ENCODE measurements at regions not wholly inside any gene's neighbourhood (a gene's known extent, or its start where the extent isn't known, plus 50 kb on each side); places are given as distances from the start of the nearest gene placed in this dataset.
"Not testable (repeated sequence)": the region's sequence is repeated elsewhere in the genome, so short reads cannot be mapped to it uniquely, and the experiment has no call there.

GRCh38 chr3:177795859-177796258 is 598.6 kb upstream of the TBL1XR1 start (continued):
- TF ChIP-seq, protein P1, sequence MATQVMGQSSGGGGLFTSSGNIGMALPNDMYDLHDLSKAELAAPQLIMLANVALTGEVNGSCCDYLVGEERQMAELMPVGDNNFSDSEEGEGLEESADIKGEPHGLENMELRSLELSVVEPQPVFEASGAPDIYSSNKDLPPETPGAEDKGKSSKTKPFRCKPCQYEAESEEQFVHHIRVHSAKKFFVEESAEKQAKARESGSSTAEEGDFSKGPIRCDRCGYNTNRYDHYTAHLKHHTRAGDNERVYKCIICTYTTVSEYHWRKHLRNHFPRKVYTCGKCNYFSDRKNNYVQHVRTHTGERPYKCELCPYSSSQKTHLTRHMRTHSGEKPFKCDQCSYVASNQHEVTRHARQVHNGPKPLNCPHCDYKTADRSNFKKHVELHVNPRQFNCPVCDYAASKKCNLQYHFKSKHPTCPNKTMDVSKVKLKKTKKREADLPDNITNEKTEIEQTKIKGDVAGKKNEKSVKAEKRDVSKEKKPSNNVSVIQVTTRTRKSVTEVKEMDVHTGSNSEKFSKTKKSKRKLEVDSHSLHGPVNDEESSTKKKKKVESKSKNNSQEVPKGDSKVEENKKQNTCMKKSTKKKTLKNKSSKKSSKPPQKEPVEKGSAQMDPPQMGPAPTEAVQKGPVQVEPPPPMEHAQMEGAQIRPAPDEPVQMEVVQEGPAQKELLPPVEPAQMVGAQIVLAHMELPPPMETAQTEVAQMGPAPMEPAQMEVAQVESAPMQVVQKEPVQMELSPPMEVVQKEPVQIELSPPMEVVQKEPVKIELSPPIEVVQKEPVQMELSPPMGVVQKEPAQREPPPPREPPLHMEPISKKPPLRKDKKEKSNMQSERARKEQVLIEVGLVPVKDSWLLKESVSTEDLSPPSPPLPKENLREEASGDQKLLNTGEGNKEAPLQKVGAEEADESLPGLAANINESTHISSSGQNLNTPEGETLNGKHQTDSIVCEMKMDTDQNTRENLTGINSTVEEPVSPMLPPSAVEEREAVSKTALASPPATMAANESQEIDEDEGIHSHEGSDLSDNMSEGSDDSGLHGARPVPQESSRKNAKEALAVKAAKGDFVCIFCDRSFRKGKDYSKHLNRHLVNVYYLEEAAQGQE (IDR thresholded peaks at IDR 0.05) = no peak
- TF ChIP-seq SP1 (IDR thresholded peaks at IDR 0.05) (no peak), TAF1 (conservative IDR thresholded peaks at IDR 0.05) (no peak), RXRA (IDR thresholded peaks at IDR 0.05) (no peak)
- TF ChIP-seq, protein P2, sequence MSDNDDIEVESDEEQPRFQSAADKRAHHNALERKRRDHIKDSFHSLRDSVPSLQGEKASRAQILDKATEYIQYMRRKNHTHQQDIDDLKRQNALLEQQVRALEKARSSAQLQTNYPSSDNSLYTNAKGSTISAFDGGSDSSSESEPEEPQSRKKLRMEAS (IDR thresholded peaks at IDR 0.05) = no peak

DNA sequence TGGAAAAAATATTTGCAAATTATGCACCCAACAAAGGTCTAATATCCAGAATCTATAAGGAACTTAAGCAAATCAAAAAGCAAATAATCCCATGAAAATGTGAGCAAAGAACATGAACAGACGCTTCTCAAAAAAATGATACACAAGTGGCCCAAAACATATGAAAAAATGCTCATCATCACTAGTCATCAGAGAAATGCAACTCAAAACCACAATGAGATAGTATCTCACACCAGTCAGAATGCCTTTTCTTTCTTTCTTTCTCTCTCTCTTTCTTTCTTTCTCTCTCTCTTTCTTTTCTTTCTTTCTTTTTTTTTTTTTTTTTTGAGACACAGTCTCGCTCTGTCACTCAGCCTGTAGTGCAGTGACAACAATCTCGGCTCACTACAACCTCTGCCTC is 602.9 kb upstream of the TBL1XR1 start:
- WGBS = 96% methylated on average over 3 of the region's 3 CpGs
- not testable (repeated sequence) for H3K27me3 ChIP-seq (ENCODE audit: control insufficient read depth in 4 of 4, insufficient read depth in 4 of 4, low read length in 3 of 4)

DNA sequence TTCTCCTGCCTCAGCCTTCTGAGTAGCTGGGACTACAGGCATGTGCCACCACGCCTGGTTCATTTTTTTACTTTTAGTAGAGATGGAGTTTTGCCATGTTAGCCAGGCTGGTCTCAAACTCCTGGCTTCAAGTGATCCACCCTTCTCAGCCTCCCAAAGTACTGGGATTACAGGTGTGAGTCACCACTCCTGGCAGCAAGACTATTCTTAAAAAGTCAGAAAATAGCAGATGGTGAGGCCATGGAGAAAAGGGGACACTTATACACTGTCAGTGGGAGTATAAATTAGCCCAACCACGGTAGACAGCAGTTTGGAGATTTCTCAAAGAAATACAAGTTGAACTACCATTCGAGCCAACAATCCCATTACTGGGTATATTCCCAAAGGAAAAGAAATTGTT is 603.3 kb upstream of the TBL1XR1 start:
- no peaks in the 10 kb centered on the region for H3K9me3 ChIP-seq (ENCODE audit: control insufficient read depth in 4 of 4, low read length in 3 of 4)
- H3K27me3 ChIP-seq (ENCODE audit: control insufficient read depth in 4 of 4, insufficient read depth in 4 of 4, low read length in 3 of 4) = peaks cover 0 to 7% (median 3%) of the 10 kb centered on the region in 4 donors
- peaks cover 0 to 8% (median 7%) of the 10 kb centered on the region in 4 donors for H3K4me1 ChIP-seq (ENCODE audit: control insufficient read depth in 4 of 4, insufficient read depth in 4 of 4, low read length in 3 of 4)
- DNase-seq (ENCODE audit: low spot score) = no peak
- no peak overlapping the region for H3K9ac ChIP-seq (ENCODE audit: low read depth in 1 of 2, low read length in 2 of 2)
- TF ChIP-seq EGR1 (IDR thresholded peaks at IDR 0.05; ENCODE audit: low read depth in 2 of 2) (no peak), ZBTB33 (IDR thresholded peaks at IDR 0.05) (no peak), CTCF (IDR thresholded peaks at IDR 0.05; ENCODE audit: low read depth, low read length, missing input control) (no peak), GABPA (IDR thresholded peaks at IDR 0.05 in 1 of 2, conservative IDR thresholded peaks at IDR 0.05 in 1 of 2) (no peak), HNF4G (IDR thresholded peaks at IDR 0.05) (no peak), YY1 (IDR thresholded peaks at IDR 0.05) (no peak), FOXA1 (IDR thresholded peaks at IDR 0.05) (no peak), TAF1 (conservative IDR thresholded peaks at IDR 0.05) (no peak), NR2F2 (IDR thresholded peaks at IDR 0.05) (no peak)
- TF ChIP-seq, protein P2 (IDR thresholded peaks at IDR 0.05) = no peak
- TF ChIP-seq, protein P1 (IDR thresholded peaks at IDR 0.05) = no peak
- no peaks in the 10 kb centered on the region for H3K36me3 ChIP-seq (ENCODE audit: control insufficient read depth in 4 of 4, insufficient read depth in 3 of 4, low read depth in 1 of 4, low read length in 3 of 4)
- no peak overlapping the region for H3K4me3 ChIP-seq (ENCODE audit: low read depth in 1 of 3, low read length in 3 of 3)
- H3K27ac ChIP-seq (ENCODE audit: low read depth in 1 of 2, low read length in 2 of 2) = no peak overlapping the region
- WGBS = 97% methylated on average over 3 of the region's 3 CpGs

More for the DNA sequence above, 602.9 kb upstream of the TBL1XR1 start:
- H3K4me1 ChIP-seq (ENCODE audit: control insufficient read depth in 4 of 4, insufficient read depth in 4 of 4, low read length in 3 of 4); H3K27ac ChIP-seq (ENCODE audit: low read depth in 1 of 2, low read length in 2 of 2); DNase-seq (ENCODE audit: low spot score); H3K36me3 ChIP-seq (ENCODE audit: control insufficient read depth in 4 of 4, insufficient read depth in 3 of 4, low read depth in 1 of 4, low read length in 3 of 4); H3K9ac ChIP-seq (ENCODE audit: low read depth in 1 of 2, low read length in 2 of 2); H3K9me3 ChIP-seq (ENCODE audit: control insufficient read depth in 4 of 4, low read length in 3 of 4); H3K4me3 ChIP-seq (ENCODE audit: low read depth in 1 of 3, low read length in 3 of 3): not testable (repeated sequence)
